ENCODE measurements at regions not wholly inside any gene's neighbourhood (a gene's known extent, or its start where the extent isn't known, plus 50 kb on each side); places are given as distances from the start of the nearest gene placed in this dataset.

DNA sequence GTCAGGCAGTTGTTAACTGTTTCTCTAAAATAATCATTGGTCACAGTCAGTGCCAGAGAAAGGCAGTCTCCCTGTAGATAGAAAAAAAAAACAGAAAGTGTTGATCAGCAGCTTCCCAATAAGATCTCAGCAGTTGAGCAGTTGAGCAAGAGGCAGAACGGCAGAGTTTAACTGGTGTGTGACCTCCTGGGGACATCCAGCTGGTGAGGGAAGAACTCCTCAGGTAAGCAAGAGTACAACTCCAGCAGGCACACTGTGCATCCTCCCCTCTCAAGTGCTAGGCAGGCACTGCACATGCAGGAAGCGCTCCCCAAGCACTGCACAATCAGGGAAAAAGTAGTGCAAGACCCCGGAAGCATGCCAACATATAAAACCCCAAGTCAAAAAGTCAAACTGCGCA is 1287.2 kb downstream of the NSUN3 start:
- TF ChIP-seq CTCF (IDR thresholded peaks at IDR 0.05; ENCODE audit: insufficient read depth, low read length, poor library complexity, severe bottlenecking) (no peak), EZH2phosphoT487 (conservative IDR thresholded peaks at IDR 0.05; ENCODE audit: low read length) (no peak)
